Activated CD4-positive, alpha-beta T cell treated with anti-CD3 and anti-CD28 coated beads, Interleukin-2, amount 10 ng/mL, durations not matched to agents 24 days and 14 days (primary cell): ENCODE measurements at regions not wholly inside any gene's neighbourhood (a gene's known extent, or its start where the extent isn't known, plus 50 kb on each side); places are given as distances from the start of the nearest gene placed in this dataset.

Experiments used
- DNase-seq: peaks from one replicate; pipeline ENCODE4 v3.0.0; 2022
- H3K27ac Mint-ChIP-seq: one replicate; pipeline ENCODE4 v1.8.0; 2022; ENCODE audit warnings: mild to moderate bottlenecking, mixed read lengths
- H3K27me3 Mint-ChIP-seq: one replicate; pipeline ENCODE4 v1.8.0; 2022; ENCODE audit warnings: mixed read lengths
- H3K36me3 Mint-ChIP-seq: one replicate; pipeline ENCODE4 v1.8.0; 2022; ENCODE audit warnings: low read depth, mild to moderate bottlenecking, mixed read lengths
- H3K4me1 Mint-ChIP-seq: one replicate; pipeline ENCODE4 v1.8.0; 2021; ENCODE audit warnings: mixed read lengths
- H3K4me3 Mint-ChIP-seq: one replicate; pipeline ENCODE4 v1.8.0; 2022; ENCODE audit warnings: mild to moderate bottlenecking, moderate library complexity, mixed read lengths
- H3K9me3 Mint-ChIP-seq: one replicate; pipeline ENCODE4 v1.8.0; 2021; ENCODE audit warnings: mixed read lengths
- intact Hi-C: fragments of 100-400 bp; cut with micrococcal nuclease; formaldehyde crosslinking; loops from one replicate; pipeline ENCODE4 v1.15.1; 2023

DNA sequence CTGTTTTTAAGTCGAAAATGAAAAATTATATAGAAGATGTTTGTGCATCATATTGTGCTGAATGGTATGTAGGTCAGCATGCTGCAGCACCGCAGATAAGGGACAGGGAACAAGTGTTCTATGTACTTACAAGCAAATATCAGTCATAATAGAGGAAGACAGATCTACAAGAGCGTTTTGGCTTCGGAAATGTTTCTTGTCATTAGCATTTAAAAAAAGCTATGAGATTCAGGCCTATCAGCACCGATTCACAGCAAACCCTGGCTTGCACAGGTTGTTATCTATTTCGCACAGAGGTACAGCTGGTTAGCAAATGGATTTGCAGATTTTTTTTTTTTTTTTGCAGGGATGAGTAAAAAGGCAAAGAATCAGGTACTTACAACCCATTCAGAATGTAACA, 204.2 kb upstream of the TBC1D5 start:
- no peak overlapping the region for H3K4me3 Mint-ChIP-seq
- intact Hi-C loops: no loop called here
- no peak overlapping the region for H3K27ac Mint-ChIP-seq
- DNase-seq: no peak
- peaks cover 18% of the 10 kb centered on the region for H3K9me3 Mint-ChIP-seq
- H3K4me1 Mint-ChIP-seq: no peaks in the 10 kb centered on the region
- peaks cover 16% of the 10 kb centered on the region for H3K27me3 Mint-ChIP-seq
- no peaks in the 10 kb centered on the region for H3K36me3 Mint-ChIP-seq

DNA sequence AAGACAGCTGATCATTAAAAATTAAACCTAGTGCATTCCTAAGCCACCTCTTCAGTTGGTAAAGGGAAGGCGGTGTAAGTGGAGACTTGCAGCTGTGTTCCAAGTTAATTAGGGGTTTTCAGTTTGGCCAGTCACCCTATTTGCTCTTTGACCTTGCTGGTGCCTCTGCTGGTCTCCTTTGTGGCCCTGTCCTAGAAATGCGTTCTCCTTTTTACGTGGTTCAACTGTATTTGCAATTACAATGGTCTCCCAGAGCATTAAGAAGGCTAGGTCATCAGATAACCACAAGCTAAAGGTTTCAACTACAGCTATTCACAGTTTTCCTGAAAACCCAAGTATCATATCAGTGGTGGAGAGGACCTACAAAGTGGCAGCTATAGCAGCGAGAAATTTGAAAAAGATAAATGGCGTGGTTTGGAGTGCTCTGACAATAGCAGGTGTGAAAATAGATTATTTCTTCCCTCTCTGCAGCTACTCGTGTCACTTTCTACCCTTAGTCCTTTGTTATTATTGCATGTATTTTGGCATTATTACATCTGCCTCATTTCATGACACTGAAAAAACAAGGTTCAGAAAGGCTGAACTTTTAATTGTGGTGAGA, 203.5 kb upstream of the TBC1D5 start:
- intact Hi-C loops: no loop called here
- Mint-ChIP-seq H3K36me3 (no peaks in the 10 kb centered on the region), H3K9me3 (peaks cover 15% of the 10 kb centered on the region), H3K27ac (no peak overlapping the region), H3K4me1 (no peaks in the 10 kb centered on the region), H3K27me3 (peaks cover 16% of the 10 kb centered on the region), H3K4me3 (no peak overlapping the region)
- DNase-seq: no peak

DNA sequence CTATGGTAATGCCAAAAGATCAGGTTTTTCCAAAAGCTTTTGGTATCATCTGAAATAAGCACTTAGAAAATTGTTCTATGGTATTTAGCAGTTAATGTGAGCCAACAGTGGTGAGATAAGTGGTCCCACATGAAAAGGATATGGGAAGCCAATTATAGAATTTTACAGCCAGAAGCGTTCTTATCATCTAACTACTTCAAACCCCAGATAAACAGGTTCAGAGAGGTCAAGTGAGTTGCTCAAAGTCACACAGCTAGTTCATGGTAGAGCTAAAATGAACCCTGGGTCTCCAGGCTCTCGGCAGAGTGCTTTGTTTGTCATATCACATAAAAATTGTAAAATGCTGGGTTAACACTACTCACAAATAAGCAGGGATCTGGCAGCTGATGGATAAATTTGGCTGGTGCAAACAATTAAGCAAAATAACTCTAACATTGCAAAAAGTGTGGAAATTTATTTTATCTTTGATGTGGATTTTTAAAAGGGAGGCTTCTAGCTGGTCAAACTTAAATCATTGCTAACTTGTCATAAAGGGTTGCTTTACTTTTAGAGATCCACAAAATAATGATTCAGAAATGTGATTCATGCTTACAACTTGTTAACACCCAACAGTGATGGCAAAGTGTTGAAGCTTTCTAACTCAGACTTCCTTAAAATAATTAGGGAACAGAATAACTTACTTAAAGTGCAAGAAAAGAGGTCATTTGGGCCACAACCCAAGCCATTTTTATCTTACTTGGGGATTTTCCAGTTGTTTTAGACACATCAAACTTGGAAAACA, 202.8 kb upstream of the TBC1D5 start:
- Mint-ChIP-seq H3K36me3 (no peaks in the 10 kb centered on the region), H3K4me1 (no peaks in the 10 kb centered on the region), H3K4me3 (no peak overlapping the region), H3K27ac (no peak overlapping the region), H3K27me3 (peaks cover 18% of the 10 kb centered on the region), H3K9me3 (peaks cover 9% of the 10 kb centered on the region)
- no peak for DNase-seq
- intact Hi-C loops: no loop called here

DNA sequence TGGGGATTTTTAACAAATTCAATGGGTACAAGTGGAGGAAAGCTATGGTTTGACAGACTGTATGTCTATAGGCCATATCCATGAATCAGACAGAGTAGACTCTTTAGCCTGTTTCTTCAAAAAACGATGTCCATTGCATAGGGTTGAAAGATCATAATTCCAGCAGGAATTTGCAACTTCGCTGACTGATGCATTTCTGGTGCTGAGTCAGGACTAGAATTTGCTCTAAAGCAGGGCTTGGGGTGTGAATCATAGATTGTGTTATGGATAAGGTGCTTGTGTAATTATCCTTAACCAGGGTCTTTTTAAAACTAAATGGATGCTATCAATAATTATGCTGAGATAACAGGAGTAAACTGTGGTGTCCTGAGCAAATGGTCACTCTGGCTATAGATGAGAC, 200.4 kb upstream of the TBC1D5 start:
- no peaks in the 10 kb centered on the region for H3K9me3 Mint-ChIP-seq
- H3K27me3 Mint-ChIP-seq: peaks cover 12% of the 10 kb centered on the region
- H3K4me1 Mint-ChIP-seq: no peaks in the 10 kb centered on the region
- H3K27ac Mint-ChIP-seq: no peak overlapping the region
- intact Hi-C loops: no loop called here
- DNase-seq: no peak
- H3K36me3 Mint-ChIP-seq: no peaks in the 10 kb centered on the region
- no peak overlapping the region for H3K4me3 Mint-ChIP-seq

DNA sequence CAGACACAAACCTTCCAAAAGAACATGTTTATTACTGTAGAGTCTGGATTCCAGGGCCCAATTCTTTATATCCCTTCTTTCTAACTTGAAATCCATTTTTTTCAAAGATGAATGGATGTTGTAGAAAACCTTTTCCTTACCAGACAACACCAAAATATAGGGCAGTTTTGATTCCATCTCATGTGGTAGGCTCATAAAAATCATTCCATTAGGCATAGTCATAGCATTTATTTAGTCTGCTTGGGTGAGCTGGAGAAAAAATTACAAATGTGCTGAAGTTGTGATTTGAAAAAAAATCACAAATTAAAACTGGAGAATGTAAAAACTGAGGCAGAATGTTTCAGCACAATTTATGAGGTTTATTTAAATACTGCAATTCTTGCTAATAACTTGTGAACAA, 199.3 kb upstream of the TBC1D5 start:
- H3K4me3 Mint-ChIP-seq: no peak overlapping the region
- intact Hi-C loops: no loop called here
- H3K27ac Mint-ChIP-seq: no peak overlapping the region
- H3K27me3 Mint-ChIP-seq: peaks cover 16% of the 10 kb centered on the region
- no peaks in the 10 kb centered on the region for H3K4me1 Mint-ChIP-seq
- H3K36me3 Mint-ChIP-seq: no peaks in the 10 kb centered on the region
- H3K9me3 Mint-ChIP-seq: no peaks in the 10 kb centered on the region
- DNase-seq: no peak

DNA sequence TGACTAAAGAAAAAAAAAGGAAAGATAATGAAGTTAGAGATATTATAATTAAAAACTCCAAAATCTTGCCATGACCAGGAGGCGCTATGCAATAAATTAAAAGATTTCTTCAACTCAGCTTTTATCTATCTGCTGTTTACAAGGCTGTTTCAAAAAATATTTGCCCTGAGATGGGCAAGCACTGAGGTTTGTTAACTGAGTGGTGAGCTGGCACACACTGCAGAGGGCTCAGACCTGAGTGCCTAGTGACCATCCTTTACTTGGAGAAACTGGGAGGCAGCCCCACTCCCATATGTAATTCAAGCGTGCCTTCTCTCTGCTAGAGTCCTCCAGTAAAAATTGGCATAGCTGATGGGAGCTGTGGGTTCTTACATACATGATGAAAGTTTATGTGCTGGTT, 198.7 kb upstream of the TBC1D5 start:
- H3K4me3 Mint-ChIP-seq: no peak overlapping the region
- no peaks in the 10 kb centered on the region for H3K36me3 Mint-ChIP-seq
- no peaks in the 10 kb centered on the region for H3K4me1 Mint-ChIP-seq
- H3K9me3 Mint-ChIP-seq: no peaks in the 10 kb centered on the region
- H3K27me3 Mint-ChIP-seq: peaks cover 16% of the 10 kb centered on the region
- no peak overlapping the region for H3K27ac Mint-ChIP-seq
- no peak for DNase-seq
- intact Hi-C loops: no loop called here

DNA sequence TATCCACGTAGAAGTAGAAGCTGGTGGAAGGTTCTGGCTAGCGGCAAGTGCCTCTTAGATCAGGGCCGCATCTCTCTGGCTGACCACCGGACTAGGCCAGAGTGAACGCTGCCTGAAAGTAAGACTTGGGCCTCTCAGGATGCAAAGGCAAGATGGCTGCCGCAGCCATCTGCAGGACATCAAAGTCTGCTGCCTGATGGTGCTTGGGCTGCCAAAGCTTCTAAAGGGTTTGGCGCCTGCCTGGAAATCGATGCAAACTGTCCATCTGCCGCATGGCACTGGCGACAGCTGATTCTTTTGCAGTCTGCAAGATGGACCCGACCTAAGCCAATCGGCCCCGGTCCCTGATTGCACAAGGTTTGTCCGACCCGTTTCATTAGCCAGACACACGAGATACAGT, 196.7 kb upstream of the TBC1D5 start:
- Mint-ChIP-seq H3K4me1 (no peaks in the 10 kb centered on the region), H3K9me3 (no peaks in the 10 kb centered on the region), H3K4me3 (no peak overlapping the region), H3K27ac (no peak overlapping the region), H3K36me3 (no peaks in the 10 kb centered on the region), H3K27me3 (peaks cover 18% of the 10 kb centered on the region)
- intact Hi-C loops: no loop called here
- peak; percentile 34 for DNase-seq

DNA sequence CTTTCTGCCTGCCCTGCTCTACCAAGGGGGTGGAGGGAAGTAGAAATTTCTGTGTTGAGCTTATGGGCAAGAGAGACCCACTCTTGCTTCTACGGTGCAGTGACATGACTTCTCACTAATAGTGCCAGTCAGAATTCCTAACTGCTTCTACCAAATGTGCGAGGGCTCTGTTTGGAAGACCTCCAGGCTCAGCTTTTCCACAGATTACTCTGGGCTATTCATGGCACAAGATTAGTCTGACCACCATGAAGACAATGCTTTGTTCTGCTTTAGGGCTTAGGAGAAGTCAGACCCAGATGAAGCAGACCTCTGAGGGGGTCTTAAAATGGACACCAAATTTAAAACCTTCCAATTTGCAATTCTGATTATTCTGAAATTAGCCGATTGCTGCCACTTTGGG, 195.9 kb upstream of the TBC1D5 start:
- Mint-ChIP-seq H3K4me1 (no peaks in the 10 kb centered on the region), H3K27ac (no peak overlapping the region), H3K27me3 (peaks cover 18% of the 10 kb centered on the region), H3K4me3 (no peak overlapping the region), H3K36me3 (no peaks in the 10 kb centered on the region), H3K9me3 (no peaks in the 10 kb centered on the region)
- intact Hi-C loops: no loop called here
- DNase-seq: peak; percentile 35

DNA sequence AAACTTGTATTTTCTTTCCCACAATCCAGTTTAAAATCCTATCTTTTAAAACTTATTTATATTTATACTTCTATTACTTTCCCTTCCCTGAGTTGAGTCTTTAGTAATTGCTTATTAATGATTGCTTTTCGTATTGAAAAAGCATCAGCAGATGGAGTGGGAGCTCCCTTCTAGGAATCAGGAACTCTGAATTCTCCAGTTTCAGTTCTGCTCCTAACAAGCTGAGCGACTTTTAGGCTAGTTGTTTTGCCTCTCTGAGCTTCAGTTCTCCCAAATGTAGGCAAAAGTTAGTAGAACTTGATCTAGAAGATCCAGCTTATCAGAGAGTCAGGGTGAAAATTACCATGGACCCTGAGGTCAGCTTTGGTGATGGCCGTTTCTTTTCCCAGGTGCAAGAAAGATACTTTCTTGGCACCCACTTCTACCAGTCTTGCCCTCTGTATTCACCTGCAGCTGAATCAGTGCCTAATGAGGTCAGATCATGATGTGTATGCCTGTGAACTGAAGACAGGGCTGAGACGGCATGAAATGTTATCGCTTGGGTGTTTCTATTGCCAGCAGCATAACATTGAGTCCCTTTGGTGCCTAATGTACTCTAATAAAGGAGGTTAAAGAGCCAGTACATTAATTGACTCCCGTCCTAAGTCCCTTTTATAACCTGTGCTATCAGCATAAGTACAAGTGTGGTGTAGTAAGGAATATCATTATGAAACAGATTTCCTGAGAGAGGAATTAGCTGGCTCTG, 194.5 kb upstream of the TBC1D5 start:
- Mint-ChIP-seq H3K27me3 (peaks cover 10% of the 10 kb centered on the region), H3K4me3 (no peak overlapping the region), H3K27ac (no peak overlapping the region), H3K36me3 (no peaks in the 10 kb centered on the region), H3K9me3 (no peaks in the 10 kb centered on the region), H3K4me1 (no peaks in the 10 kb centered on the region)
- DNase-seq: peak; percentile 30
- intact Hi-C loops: no loop called here

DNA sequence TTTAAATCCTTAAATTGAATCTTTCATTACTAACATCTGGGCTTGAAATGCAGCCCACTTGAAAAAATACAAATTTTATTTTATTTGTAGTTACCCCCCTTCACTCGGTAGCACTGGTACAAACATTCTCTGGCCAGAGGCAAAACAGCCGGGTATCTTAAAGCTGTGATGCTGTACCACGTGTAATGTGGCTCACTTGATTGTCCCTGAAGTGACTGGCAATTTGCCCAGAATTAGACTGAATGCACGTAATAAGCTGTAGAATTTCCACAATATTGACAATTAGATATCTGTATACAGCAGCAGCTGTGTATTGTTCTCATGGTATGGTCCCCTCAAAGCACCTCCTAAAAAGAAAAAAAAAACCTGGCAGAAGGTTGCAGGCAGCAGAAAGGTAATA, 192.8 kb upstream of the TBC1D5 start:
- H3K27ac Mint-ChIP-seq: no peak overlapping the region
- peak; percentile 11 for DNase-seq
- H3K9me3 Mint-ChIP-seq: no peaks in the 10 kb centered on the region
- H3K36me3 Mint-ChIP-seq: no peaks in the 10 kb centered on the region
- H3K4me3 Mint-ChIP-seq: no peak overlapping the region
- intact Hi-C loops: no loop called here
- H3K4me1 Mint-ChIP-seq: no peaks in the 10 kb centered on the region
- H3K27me3 Mint-ChIP-seq: peaks cover 8% of the 10 kb centered on the region

DNA sequence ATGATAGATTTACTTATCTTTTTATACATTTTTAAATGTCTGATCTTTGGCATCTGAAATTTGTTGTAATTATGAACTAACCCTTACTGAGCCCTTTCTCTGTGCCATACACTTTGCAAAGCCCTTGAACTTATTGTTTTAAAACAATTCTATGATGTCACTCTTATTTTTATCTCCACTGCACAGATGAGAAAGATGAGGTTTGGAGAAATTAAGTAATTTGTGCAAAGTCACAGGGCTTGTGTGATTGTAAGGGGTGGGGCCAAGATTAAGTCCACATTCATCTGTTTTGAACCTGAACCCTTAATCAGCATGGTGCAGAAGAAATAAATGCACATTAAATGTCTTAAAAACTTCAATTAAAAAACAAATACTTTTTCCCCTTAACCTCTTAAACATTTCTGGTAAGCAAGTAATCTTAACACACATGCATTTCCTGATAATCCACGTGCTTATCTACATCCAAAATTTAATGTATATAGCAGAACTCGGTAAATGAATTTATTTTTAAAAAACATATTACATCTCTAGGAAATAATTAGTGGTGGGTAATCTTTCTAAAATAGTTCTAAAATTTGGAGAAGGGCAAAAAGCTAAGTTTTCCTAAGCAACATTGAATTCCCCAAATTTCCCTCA, 189.8 kb upstream of the TBC1D5 start:
- H3K4me1 Mint-ChIP-seq: no peaks in the 10 kb centered on the region
- H3K4me3 Mint-ChIP-seq: no peak overlapping the region
- H3K9me3 Mint-ChIP-seq: no peaks in the 10 kb centered on the region
- no peak overlapping the region for H3K27ac Mint-ChIP-seq
- DNase-seq: no peak
- H3K36me3 Mint-ChIP-seq: no peaks in the 10 kb centered on the region
- intact Hi-C loops: no loop called here
- peaks cover 10% of the 10 kb centered on the region for H3K27me3 Mint-ChIP-seq

DNA sequence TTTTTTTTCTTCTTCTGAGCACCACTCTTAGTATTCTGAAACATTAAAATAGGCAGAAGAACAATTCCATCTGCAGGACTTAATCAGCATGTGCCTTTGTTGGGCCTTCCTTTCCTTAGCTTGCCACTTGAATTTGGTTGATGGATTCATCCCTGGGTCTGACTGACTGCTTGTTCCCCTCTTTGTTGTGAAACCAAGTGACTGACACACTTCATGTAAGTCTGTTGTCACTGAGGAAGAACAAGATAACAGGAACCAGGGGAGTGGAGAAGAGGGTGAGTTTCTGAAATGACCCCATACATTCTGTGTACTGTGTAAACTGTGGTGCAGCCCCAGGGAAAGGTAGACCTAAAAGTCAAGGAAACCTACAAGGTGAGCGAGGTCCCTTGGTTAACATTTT, 188.7 kb upstream of the TBC1D5 start:
- Mint-ChIP-seq H3K4me1 (no peaks in the 10 kb centered on the region), H3K9me3 (no peaks in the 10 kb centered on the region), H3K4me3 (no peak overlapping the region), H3K27ac (no peak overlapping the region), H3K27me3 (peaks cover 10% of the 10 kb centered on the region), H3K36me3 (no peaks in the 10 kb centered on the region)
- no peak for DNase-seq
- intact Hi-C loops: no loop called here

DNA sequence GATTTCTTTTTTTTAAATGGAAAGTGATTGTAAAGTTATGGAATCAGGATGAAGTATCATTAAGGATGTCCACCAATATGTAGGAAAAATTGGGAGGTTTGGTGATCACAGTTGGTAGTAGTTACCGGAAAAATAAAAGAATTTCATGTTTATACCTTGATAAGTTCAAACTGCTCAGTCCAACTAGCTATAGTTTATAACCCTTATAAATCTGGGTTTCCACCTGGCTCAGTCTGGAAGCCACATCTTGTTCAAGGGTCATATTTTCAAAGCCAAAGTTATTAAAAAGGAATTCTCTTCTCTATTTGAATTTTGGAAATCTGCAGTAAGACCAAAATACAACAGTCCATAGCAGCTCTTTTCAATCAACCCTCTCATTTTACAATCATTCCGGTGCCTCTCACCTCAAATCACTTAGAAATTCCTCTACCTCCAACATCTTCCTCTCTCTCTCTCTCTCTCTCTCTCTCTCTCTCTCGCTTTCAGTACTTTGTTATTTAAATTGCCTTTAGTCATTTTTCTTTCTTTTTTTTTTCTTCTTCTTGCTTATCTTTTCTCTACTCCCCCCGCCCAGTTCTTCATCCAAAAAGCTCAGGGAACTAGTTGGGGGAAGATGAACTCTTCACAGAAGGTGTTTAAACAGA, 186.2 kb upstream of the TBC1D5 start:
- H3K27me3 Mint-ChIP-seq: peaks cover 6% of the 10 kb centered on the region
- DNase-seq: no peak
- H3K36me3 Mint-ChIP-seq: no peaks in the 10 kb centered on the region
- no peak overlapping the region for H3K27ac Mint-ChIP-seq
- no peaks in the 10 kb centered on the region for H3K4me1 Mint-ChIP-seq
- no peaks in the 10 kb centered on the region for H3K9me3 Mint-ChIP-seq
- intact Hi-C loops: no loop called here
- H3K4me3 Mint-ChIP-seq: no peak overlapping the region

DNA sequence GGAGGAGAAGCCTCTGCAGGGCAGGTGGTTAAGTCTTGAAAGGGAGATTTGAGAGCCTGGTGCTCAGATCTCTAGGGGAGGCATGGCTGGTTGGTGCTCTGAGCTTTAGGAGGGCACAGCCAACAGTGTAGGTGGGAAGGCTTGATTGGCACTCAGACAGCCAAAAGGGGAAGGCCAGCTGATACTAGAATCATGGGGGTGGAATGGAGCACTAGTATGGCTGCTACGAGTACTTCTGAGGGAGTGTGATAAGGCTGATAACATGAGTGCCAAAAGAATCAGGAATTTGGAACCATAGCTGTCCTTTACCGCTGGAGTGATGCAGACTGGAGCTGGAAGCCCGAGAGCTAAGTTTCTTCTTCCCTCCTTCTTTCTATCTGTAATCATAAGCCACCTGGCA, 184.6 kb upstream of the TBC1D5 start:
- no peaks in the 10 kb centered on the region for H3K4me1 Mint-ChIP-seq
- H3K27ac Mint-ChIP-seq: no peak overlapping the region
- no peaks in the 10 kb centered on the region for H3K9me3 Mint-ChIP-seq
- no peak overlapping the region for H3K4me3 Mint-ChIP-seq
- intact Hi-C loops: no loop called here
- H3K27me3 Mint-ChIP-seq: peaks cover 6% of the 10 kb centered on the region
- no peaks in the 10 kb centered on the region for H3K36me3 Mint-ChIP-seq
- no peak for DNase-seq
